SU-DHL-6 (cell line): ENCODE measurements at regions not wholly inside any gene's neighbourhood (a gene's known extent, or its start where the extent isn't known, plus 50 kb on each side); places are given as distances from the start of the nearest gene placed in this dataset.

ENCODE experiments used
- H2AFZ ChIP-seq: fragments of 200-600 bp; sonication (generic); 2 replicates; pipeline ENCODE4 v1.6.1; 2014; ENCODE audit warnings: low read depth, mild to moderate bottlenecking, moderate library complexity, mixed read lengths, antibody characterized with exemption, low read length; ENCODE audit not compliant: severe bottlenecking
- H3F3A ChIP-seq: fragments of 200-600 bp; shearing (Covaris generic); 2 replicates; pipeline ENCODE4 v1.6.0; 2016; ENCODE audit warnings: antibody characterized with exemption, mild to moderate bottlenecking; ENCODE audit not compliant: insufficient read depth
- H3K27ac ChIP-seq: fragments of 200-600 bp; sonication (generic); 2 replicates; pipeline ENCODE4 v1.5.1; 2016; ENCODE audit warnings: low read depth, mild to moderate bottlenecking, low read length, moderate library complexity, mixed read lengths
- H3K27me3 ChIP-seq: fragments of 200-600 bp; sonication (generic), shearing (Covaris generic); 2 replicates; pipeline ENCODE4 v1.6.0; 2014; ENCODE audit warnings: mild to moderate bottlenecking, low read length
- H3K36me3 ChIP-seq: fragments of 200-600 bp; sonication (generic); 2 replicates; pipeline ENCODE4 v1.6.1; 2014; ENCODE audit warnings: mild to moderate bottlenecking, low read length, mixed read lengths
- H3K4me2 ChIP-seq: fragments of 300-600, 200-600 bp; shearing (Covaris generic), sonication (generic); 2 replicates; pipeline ENCODE4 v1.6.0; 2014; ENCODE audit warnings: low read length, low read depth, mild to moderate bottlenecking; ENCODE audit not compliant: poor library complexity, severe bottlenecking
- H3K4me3 ChIP-seq: fragments of 200-600 bp; sonication (generic); 2 replicates; pipeline ENCODE4 v1.5.1; 2014; ENCODE audit warnings: antibody characterized with exemption, low read length, mild to moderate bottlenecking, mixed read lengths; ENCODE audit not compliant: insufficient read depth, poor library complexity, severe bottlenecking
- H3K79me2 ChIP-seq: fragments of 200-600 bp; sonication (generic); 2 replicates; pipeline ENCODE4 v1.6.1; 2014; ENCODE audit warnings: mild to moderate bottlenecking, low read length, moderate library complexity; ENCODE audit not compliant: insufficient read depth
- H3K9ac ChIP-seq: fragments of 200-600 bp; sonication (generic); 2 replicates; pipeline ENCODE4 v1.7.0; 2014; ENCODE audit warnings: mild to moderate bottlenecking, low read length
- H3K9me2 ChIP-seq: fragments of 200-600 bp; sonication (generic); replicated peaks from 2 replicates; pipeline ENCODE4 v1.6.1; 2014; ENCODE audit warnings: low read length; ENCODE audit not compliant: insufficient read depth
- H3K9me3 ChIP-seq: fragments of 200-600 bp; sonication (generic); 2 replicates; pipeline ENCODE4 v1.6.1; 2014; ENCODE audit warnings: low read length, mixed read lengths; ENCODE audit not compliant: insufficient read depth
- H4K20me1 ChIP-seq: fragments of 200-600 bp; sonication (generic); 2 replicates; pipeline ENCODE4 v1.6.1; 2014; ENCODE audit warnings: low read depth, mild to moderate bottlenecking, antibody characterized with exemption, low read length, moderate library complexity, mixed read lengths
- EZH2phosphoT487 ChIP-seq: fragments of 200-600 bp; sonication (generic), shearing (Covaris generic); conservative IDR thresholded peaks from 2 replicates; pipeline ENCODE4 v1.6.1; 2018; ENCODE audit warnings: mild to moderate bottlenecking, antibody characterized with exemption, low read length, moderate library complexity, mixed read lengths
- TF ChIP-seq, protein P1 (sequence below): fragments of 200-600 bp; sonication (generic); IDR thresholded peaks from one replicate; pipeline ENCODE4 v1.5.1; 2017; ENCODE audit warnings: antibody characterized with exemption, mild to moderate bottlenecking, low read length, moderate library complexity; ENCODE audit not compliant: insufficient read depth, poor library complexity, severe bottlenecking

DNA sequence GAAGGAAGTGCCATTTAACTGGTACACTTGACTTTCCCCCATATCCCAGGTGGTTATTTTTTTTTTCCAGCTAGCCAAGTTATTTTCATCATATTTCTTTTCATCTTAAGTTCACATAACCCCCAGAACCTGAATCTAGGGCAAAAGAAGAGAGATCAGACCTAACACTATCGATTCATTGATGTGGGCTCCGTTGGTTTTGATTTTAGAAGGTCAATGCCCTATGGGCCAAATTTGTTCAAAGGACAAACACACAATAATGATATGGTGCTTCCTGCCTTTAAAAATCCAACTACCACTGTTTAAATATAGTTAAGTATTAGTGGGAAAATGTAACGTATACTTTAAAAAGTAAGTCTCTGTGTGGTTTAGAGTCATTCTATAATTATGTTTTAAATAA is 665.7 kb downstream of the ZNF674 start:
- Histone ChIP-seq H3K9me2 (no peaks in the 10 kb centered on the region), H3K4me2 (no peak overlapping the region), H3K9me3 (no peaks in the 10 kb centered on the region), H3K27ac (no peak overlapping the region), H3K27me3 (no peaks in the 10 kb centered on the region), H2AFZ (no peak overlapping the region), H3K36me3 (no peaks in the 10 kb centered on the region), H3K4me3 (no peak overlapping the region), H3K9ac (no peak overlapping the region), H3K79me2 (no peaks in the 10 kb centered on the region), H3F3A (no peaks in the 10 kb centered on the region), H4K20me1 (no peaks in the 10 kb centered on the region)
- TF ChIP-seq EZH2phosphoT487 = no peak
- TF ChIP-seq, protein P1, sequence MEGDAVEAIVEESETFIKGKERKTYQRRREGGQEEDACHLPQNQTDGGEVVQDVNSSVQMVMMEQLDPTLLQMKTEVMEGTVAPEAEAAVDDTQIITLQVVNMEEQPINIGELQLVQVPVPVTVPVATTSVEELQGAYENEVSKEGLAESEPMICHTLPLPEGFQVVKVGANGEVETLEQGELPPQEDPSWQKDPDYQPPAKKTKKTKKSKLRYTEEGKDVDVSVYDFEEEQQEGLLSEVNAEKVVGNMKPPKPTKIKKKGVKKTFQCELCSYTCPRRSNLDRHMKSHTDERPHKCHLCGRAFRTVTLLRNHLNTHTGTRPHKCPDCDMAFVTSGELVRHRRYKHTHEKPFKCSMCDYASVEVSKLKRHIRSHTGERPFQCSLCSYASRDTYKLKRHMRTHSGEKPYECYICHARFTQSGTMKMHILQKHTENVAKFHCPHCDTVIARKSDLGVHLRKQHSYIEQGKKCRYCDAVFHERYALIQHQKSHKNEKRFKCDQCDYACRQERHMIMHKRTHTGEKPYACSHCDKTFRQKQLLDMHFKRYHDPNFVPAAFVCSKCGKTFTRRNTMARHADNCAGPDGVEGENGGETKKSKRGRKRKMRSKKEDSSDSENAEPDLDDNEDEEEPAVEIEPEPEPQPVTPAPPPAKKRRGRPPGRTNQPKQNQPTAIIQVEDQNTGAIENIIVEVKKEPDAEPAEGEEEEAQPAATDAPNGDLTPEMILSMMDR = no peak

DNA sequence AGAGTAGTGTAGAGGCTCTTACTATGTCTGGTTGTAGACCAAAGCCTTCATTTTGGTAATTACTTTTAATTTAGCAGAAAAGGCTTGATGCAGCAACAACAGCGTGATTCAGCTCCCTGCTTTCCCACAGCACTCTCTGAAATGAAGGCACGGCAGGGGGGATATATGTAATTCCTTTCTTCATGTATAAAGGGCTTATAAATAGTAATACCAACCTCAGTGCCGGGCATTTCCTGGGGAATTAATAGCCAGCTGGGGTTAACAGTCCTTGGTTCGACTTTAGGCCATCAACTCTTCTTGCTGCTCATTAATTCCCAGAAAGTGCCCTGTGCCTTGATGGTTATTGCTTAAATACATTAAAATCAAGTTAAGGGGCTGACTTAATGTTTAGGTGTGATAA is 669.0 kb downstream of the ZNF674 start:
- Histone ChIP-seq H3K79me2 (no peaks in the 10 kb centered on the region), H3K27me3 (no peaks in the 10 kb centered on the region), H3K9me3 (no peaks in the 10 kb centered on the region), H3K27ac (no peak overlapping the region), H3K9me2 (no peaks in the 10 kb centered on the region), H2AFZ (no peak overlapping the region), H4K20me1 (no peaks in the 10 kb centered on the region), H3F3A (no peaks in the 10 kb centered on the region), H3K4me2 (no peak overlapping the region), H3K36me3 (no peaks in the 10 kb centered on the region), H3K4me3 (no peak overlapping the region), H3K9ac (no peak overlapping the region)
- TF ChIP-seq, protein P1 = no peak
- no peak for TF ChIP-seq EZH2phosphoT487

DNA sequence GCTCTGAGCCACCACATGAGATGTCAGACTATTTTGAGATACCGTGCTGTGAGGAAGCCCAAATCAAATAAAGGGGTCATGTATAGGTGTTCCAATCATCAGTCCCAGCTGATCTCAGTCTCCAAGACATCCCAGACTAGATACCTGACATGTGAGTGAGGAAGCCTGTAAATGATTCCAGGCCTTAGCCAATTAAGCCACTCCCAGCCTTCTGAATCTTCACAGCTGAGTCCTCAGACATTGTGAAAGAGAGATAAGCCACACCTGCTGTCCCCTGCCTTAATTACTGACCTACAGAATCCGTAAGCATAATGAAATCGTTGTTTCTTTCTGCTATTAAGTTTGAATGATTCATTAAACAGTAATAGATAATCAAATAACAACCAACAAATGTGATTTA is 671.4 kb downstream of the ZNF674 start:
- Histone ChIP-seq H3K4me2 (no peak overlapping the region), H4K20me1 (no peaks in the 10 kb centered on the region), H3K79me2 (no peaks in the 10 kb centered on the region), H3K27ac (no peak overlapping the region), H3F3A (no peaks in the 10 kb centered on the region), H3K27me3 (no peaks in the 10 kb centered on the region), H3K9me3 (no peaks in the 10 kb centered on the region), H3K4me3 (no peak overlapping the region), H3K9me2 (no peaks in the 10 kb centered on the region), H3K9ac (no peak overlapping the region), H3K36me3 (no peaks in the 10 kb centered on the region), H2AFZ (no peak overlapping the region)
- TF ChIP-seq, protein P1 = no peak

DNA sequence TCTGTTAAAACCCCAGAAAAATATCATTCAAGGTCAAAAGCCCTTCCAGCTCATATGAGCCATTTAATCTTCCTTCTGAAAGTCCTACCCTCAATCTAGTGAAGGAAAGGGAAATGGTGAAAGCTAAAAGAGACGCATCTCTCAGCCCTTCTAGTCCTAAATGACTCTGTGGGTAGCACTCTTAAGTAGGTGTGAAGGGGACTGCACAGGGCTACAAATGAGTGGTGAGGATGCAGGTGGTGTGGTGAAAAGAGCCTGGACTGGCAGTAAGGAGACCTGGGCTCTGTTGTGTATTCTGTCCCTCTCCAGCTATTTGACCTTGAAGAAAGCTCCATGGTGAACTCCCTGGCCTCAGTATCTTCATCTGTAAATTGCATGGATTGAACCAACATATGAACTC is 671.8 kb upstream of the DIPK2B start:
- H3K9me3 ChIP-seq = no peaks in the 10 kb centered on the region
- no peaks in the 10 kb centered on the region for H3K79me2 ChIP-seq
- H4K20me1 ChIP-seq = no peaks in the 10 kb centered on the region
- H3K4me2 ChIP-seq = no peak overlapping the region
- H2AFZ ChIP-seq = no peak overlapping the region
- H3K36me3 ChIP-seq = no peaks in the 10 kb centered on the region
- no peaks in the 10 kb centered on the region for H3K9me2 ChIP-seq
- TF ChIP-seq, protein P1 = no peak
- TF ChIP-seq EZH2phosphoT487 = no peak
- H3K4me3 ChIP-seq = no peak overlapping the region
- no peak overlapping the region for H3K9ac ChIP-seq
- H3F3A ChIP-seq = no peaks in the 10 kb centered on the region
- H3K27ac ChIP-seq = no peak overlapping the region
- H3K27me3 ChIP-seq = no peaks in the 10 kb centered on the region
